Dermis blood vessel endothelial cell (primary cell): ENCODE measurements at regions not wholly inside any gene's neighbourhood (a gene's known extent, or its start where the extent isn't known, plus 50 kb on each side); places are given as distances from the start of the nearest gene placed in this dataset.

Source experiments
- DNase-seq: peaks from one replicate; pipeline ENCODE4 v3.0.0; 2010

- DNase-seq: no peak
These were observed 1169.3 kb upstream of the DDX18 start for GRCh38 chr2:116645155-116645554.

GRCh38 chr2:116668691-116669090, 1145.8 kb upstream of the DDX18 start:
- DNase-seq: no peak

GRCh38 chr2:116669782-116670181, 1144.7 kb upstream of the DDX18 start:
- DNase-seq: peak; percentile 1

- DNase-seq: no peak
These were observed 1140.3 kb upstream of the DDX18 start for GRCh38 chr2:116674188-116674587.

GRCh38 chr2:116676776-116677175, 1137.7 kb upstream of the DDX18 start:
- no peak for DNase-seq

GRCh38 chr2:116680256-116680936, 1134.1 kb upstream of the DDX18 start:
- no peak for DNase-seq

GRCh38 chr2:116687371-116687770, 1127.1 kb upstream of the DDX18 start:
- no peak for DNase-seq

- DNase-seq: no peak
These were observed 1121.5 kb upstream of the DDX18 start for GRCh38 chr2:116692988-116693387.

GRCh38 chr2:116696223-116696622, 1118.3 kb upstream of the DDX18 start:
- no peak for DNase-seq

- DNase-seq: no peak
These were observed 1117.6 kb upstream of the DDX18 start for GRCh38 chr2:116696903-116697302.

GRCh38 chr2:116706396-116706795, 1108.1 kb upstream of the DDX18 start:
- no peak for DNase-seq

- no peak for DNase-seq
These were observed 1098.5 kb upstream of the DDX18 start for GRCh38 chr2:116716038-116716437.

GRCh38 chr2:116716444-116716843, 1098.0 kb upstream of the DDX18 start:
- no peak for DNase-seq

GRCh38 chr2:116717832-116718231, 1096.7 kb upstream of the DDX18 start:
- DNase-seq: no peak

- DNase-seq: no peak
These were observed 1096.0 kb upstream of the DDX18 start for GRCh38 chr2:116718451-116718850.

- peak; percentile 15 for DNase-seq
These were observed 1094.7 kb upstream of the DDX18 start for GRCh38 chr2:116719836-116720235.

- DNase-seq: no peak
These were observed 1089.9 kb upstream of the DDX18 start for GRCh38 chr2:116724550-116724949.

- no peak for DNase-seq
These were observed 1082.2 kb upstream of the DDX18 start for GRCh38 chr2:116732322-116732721.

GRCh38 chr2:116733699-116734098, 1080.8 kb upstream of the DDX18 start:
- DNase-seq: no peak

- DNase-seq: peak; percentile 1
These were observed 1076.5 kb upstream of the DDX18 start for GRCh38 chr2:116737951-116738350.

- no peak for DNase-seq
These were observed 1067.4 kb upstream of the DDX18 start for GRCh38 chr2:116747103-116747502.

GRCh38 chr2:116749994-116750393, 1064.5 kb upstream of the DDX18 start:
- DNase-seq: no peak

- DNase-seq: no peak
These were observed 1060.0 kb upstream of the DDX18 start for GRCh38 chr2:116754381-116755101.

- no peak for DNase-seq
These were observed 1052.6 kb upstream of the DDX18 start for GRCh38 chr2:116761864-116762263.

- DNase-seq: no peak
These were observed 1045.0 kb upstream of the DDX18 start for GRCh38 chr2:116769514-116769913.
